Fibroblast of lung (primary cell): ENCODE measurements at regions not wholly inside any gene's neighbourhood (a gene's known extent, or its start where the extent isn't known, plus 50 kb on each side); places are given as distances from the start of the nearest gene placed in this dataset.

ENCODE experiments used
- DNase-seq, 2 donors: peaks; one replicate each; pipeline versions ENCODE4 v3.0.0 to v3.0.0-alpha.2; 2010; ENCODE audit warnings: low read depth in 2 of 2
- H2AFZ ChIP-seq: 2 replicates; pipeline ENCODE4 v1.5.1; 2012; ENCODE audit warnings: low read length, control low read depth, inconsistent platforms
- H3K27ac ChIP-seq: 2 replicates; pipeline ENCODE4 v1.5.1; 2011; ENCODE audit warnings: low read length, control low read depth; ENCODE audit not compliant: insufficient read depth
- H3K27me3 ChIP-seq: 2 replicates; pipeline ENCODE4 v1.5.1; 2011; ENCODE audit warnings: mild to moderate bottlenecking, low read length; ENCODE audit not compliant: control insufficient read depth, insufficient read depth
- H3K36me3 ChIP-seq: 2 replicates; pipeline ENCODE4 v1.5.1; 2011; ENCODE audit warnings: low read length; ENCODE audit not compliant: control insufficient read depth, insufficient read depth
- H3K4me1 ChIP-seq: 2 replicates; pipeline ENCODE4 v1.5.1; 2011; ENCODE audit warnings: low read length; ENCODE audit not compliant: control insufficient read depth, insufficient read depth; ENCODE audit errors: extremely low read depth
- H3K4me2 ChIP-seq: 2 replicates; pipeline ENCODE4 v1.5.1; 2011; ENCODE audit warnings: low read length, control low read depth; ENCODE audit not compliant: insufficient read depth; ENCODE audit errors: extremely low read depth
- H3K4me3 ChIP-seq, 4 experiments: fragments of 200-600 bp in 1 of 4; sonication (generic) in 1 of 4; replicated peaks in 1 of 4; 2 replicates each; pipeline ENCODE4 v1.5.1; 2011 to 2016; ENCODE audit warnings: low read length in 4 of 4, low read depth in 3 of 4, mild to moderate bottlenecking in 3 of 4, control low read depth in 2 of 4, inconsistent platforms in 1 of 4, mixed read lengths in 1 of 4; ENCODE audit not compliant: insufficient read depth in 1 of 4; ENCODE audit errors: control extremely low read depth in 1 of 4
- H3K79me2 ChIP-seq: 2 replicates; pipeline ENCODE4 v1.5.1; 2012; ENCODE audit warnings: mild to moderate bottlenecking, low read length, inconsistent platforms; ENCODE audit not compliant: control insufficient read depth, insufficient read depth
- H3K9ac ChIP-seq: 2 replicates; pipeline ENCODE4 v1.5.1; 2011; ENCODE audit warnings: mild to moderate bottlenecking, low read length, control low read depth; ENCODE audit not compliant: insufficient read depth
- H3K9me3 ChIP-seq: 2 replicates; pipeline ENCODE4 v1.5.1; 2012; ENCODE audit warnings: low read depth, low read length; ENCODE audit not compliant: control insufficient read depth, insufficient read depth
- H4K20me1 ChIP-seq: 2 replicates; pipeline ENCODE4 v1.5.1; 2011; ENCODE audit warnings: low read length; ENCODE audit not compliant: control insufficient read depth, insufficient read depth; ENCODE audit errors: extremely low read depth
- EZH2 ChIP-seq: IDR thresholded peaks from 2 replicates; pipeline ENCODE4 v1.5.1; 2012; ENCODE audit warnings: low read length, control low read depth, mild to moderate bottlenecking; ENCODE audit errors: missing control alignments
- TF ChIP-seq, protein P1 (sequence below), 2 donors: IDR thresholded peaks in 1 of 2; conservative IDR thresholded peaks in 1 of 2; 1 replicate in 1 of 2; 2 replicates in 1 of 2; pipeline ENCODE4 v1.5.1; 2011 to 2012; ENCODE audit warnings: low read length in 2 of 2, control low read depth in 1 of 2, inconsistent platforms in 1 of 2, low read depth in 1 of 2, mild to moderate bottlenecking in 1 of 2

DNA sequence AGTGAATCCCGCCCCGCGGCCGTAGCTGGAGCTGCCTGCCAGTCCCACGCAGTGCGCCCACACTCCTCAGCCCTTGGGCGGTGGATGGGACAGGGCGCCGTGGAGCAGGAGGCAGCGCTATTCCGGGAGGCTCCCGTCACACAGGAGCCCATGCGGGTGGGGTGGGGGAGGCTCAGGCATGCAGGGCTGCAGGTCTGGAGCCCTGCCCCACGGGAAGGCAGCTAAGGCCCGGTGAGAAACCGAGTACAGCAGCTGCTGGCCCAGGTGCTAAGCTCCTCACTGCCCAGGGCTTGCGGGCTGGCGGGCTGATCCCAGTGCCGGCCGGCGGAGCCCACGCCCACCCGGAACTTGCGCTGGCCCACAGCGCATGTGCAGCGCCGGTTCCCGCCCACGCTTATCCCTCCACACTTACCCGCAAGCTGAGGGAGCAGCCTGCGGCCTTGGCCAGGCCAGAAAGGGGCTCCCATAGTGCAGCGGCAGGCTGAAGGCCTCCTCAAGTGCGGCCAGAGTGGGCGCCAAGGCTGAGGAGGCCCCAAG is 1152.8 kb upstream of the CELF4 start:
- Histone ChIP-seq H3K27ac (no peak overlapping the region), H3K9ac (no peak overlapping the region), H3K79me2 (no peaks in the 10 kb centered on the region), H3K4me3 (no peak overlapping the region), H4K20me1 (no peaks in the 10 kb centered on the region), H2AFZ (no peak overlapping the region), H3K9me3 (no peaks in the 10 kb centered on the region), H3K27me3 (no peaks in the 10 kb centered on the region), H3K4me2 (no peak overlapping the region), H3K4me1 (no peaks in the 10 kb centered on the region), H3K36me3 (no peaks in the 10 kb centered on the region)
- no peak for TF ChIP-seq EZH2
- TF ChIP-seq, protein P1, sequence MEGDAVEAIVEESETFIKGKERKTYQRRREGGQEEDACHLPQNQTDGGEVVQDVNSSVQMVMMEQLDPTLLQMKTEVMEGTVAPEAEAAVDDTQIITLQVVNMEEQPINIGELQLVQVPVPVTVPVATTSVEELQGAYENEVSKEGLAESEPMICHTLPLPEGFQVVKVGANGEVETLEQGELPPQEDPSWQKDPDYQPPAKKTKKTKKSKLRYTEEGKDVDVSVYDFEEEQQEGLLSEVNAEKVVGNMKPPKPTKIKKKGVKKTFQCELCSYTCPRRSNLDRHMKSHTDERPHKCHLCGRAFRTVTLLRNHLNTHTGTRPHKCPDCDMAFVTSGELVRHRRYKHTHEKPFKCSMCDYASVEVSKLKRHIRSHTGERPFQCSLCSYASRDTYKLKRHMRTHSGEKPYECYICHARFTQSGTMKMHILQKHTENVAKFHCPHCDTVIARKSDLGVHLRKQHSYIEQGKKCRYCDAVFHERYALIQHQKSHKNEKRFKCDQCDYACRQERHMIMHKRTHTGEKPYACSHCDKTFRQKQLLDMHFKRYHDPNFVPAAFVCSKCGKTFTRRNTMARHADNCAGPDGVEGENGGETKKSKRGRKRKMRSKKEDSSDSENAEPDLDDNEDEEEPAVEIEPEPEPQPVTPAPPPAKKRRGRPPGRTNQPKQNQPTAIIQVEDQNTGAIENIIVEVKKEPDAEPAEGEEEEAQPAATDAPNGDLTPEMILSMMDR (conservative IDR thresholded peaks at IDR 0.05 in 1 of 2, IDR thresholded peaks at IDR 0.05 in 1 of 2; ENCODE audit: low read depth in 1 of 2, low read length in 2 of 2) = no peak
- DNase-seq = no peak

DNA sequence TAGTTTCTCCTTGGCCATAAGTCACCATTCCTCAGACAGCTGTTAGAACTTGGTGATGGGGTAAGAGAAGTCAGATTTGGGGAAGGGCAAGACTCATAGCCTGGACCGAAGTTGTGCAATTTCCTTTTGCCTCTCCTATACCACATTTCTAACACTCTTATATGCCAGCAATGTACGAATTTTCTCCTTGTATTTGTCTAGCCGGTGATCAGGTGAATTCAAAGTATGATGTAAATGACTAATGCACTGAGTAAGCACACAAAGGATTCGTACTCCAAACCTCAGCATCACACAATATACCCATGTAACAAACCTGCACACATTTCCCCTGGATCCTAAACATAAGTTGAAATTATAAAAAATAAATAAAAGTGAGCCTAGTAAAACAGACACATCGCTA is 1143.5 kb upstream of the CELF4 start:
- Histone ChIP-seq H3K27me3 (no peaks in the 10 kb centered on the region), H4K20me1 (no peaks in the 10 kb centered on the region), H2AFZ (no peak overlapping the region), H3K4me2 (no peak overlapping the region), H3K9me3 (no peaks in the 10 kb centered on the region), H3K4me3 (no peak overlapping the region), H3K36me3 (no peaks in the 10 kb centered on the region), H3K4me1 (no peaks in the 10 kb centered on the region), H3K9ac (no peak overlapping the region), H3K27ac (no peak overlapping the region), H3K79me2 (no peaks in the 10 kb centered on the region)
- no peak for DNase-seq
- TF ChIP-seq, protein P1 (conservative IDR thresholded peaks at IDR 0.05 in 1 of 2, IDR thresholded peaks at IDR 0.05 in 1 of 2; ENCODE audit: low read depth in 1 of 2, low read length in 2 of 2) = no peak
- no peak for TF ChIP-seq EZH2

DNA sequence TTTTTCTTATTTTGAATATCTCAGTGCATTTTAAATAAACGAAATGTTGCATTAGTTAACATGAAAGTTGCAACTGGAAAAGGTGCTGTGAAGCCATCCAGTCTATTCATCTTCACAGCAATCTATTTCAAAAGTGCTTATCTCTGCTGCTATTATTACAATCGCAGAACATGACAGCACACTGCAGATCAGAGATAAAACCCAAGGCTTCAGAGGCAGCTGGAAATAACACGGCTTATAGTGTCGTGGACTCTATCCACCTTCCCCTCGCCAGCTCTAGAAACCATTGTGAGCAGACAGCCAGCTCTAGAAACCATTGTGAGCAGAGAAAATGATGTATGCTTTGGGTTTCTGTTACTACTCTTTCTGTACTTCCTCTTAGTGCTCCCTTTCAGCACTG is 1140.8 kb upstream of the CELF4 start:
- H3K4me1 ChIP-seq = no peaks in the 10 kb centered on the region
- no peaks in the 10 kb centered on the region for H3K79me2 ChIP-seq
- no peak overlapping the region for H3K4me2 ChIP-seq
- no peak for DNase-seq
- H4K20me1 ChIP-seq = no peaks in the 10 kb centered on the region
- H3K9me3 ChIP-seq = no peaks in the 10 kb centered on the region
- no peaks in the 10 kb centered on the region for H3K27me3 ChIP-seq
- H3K4me3 ChIP-seq = no peak overlapping the region
- no peak overlapping the region for H2AFZ ChIP-seq
- H3K9ac ChIP-seq = no peak overlapping the region
- TF ChIP-seq, protein P1 (conservative IDR thresholded peaks at IDR 0.05 in 1 of 2, IDR thresholded peaks at IDR 0.05 in 1 of 2; ENCODE audit: low read depth in 1 of 2, low read length in 2 of 2) = no peak
- TF ChIP-seq EZH2 = no peak
- H3K36me3 ChIP-seq = no peaks in the 10 kb centered on the region
- no peak overlapping the region for H3K27ac ChIP-seq
